ENCODE measurements at regions not wholly inside any gene's neighbourhood (a gene's known extent, or its start where the extent isn't known, plus 50 kb on each side); places are given as distances from the start of the nearest gene placed in this dataset.

DNA sequence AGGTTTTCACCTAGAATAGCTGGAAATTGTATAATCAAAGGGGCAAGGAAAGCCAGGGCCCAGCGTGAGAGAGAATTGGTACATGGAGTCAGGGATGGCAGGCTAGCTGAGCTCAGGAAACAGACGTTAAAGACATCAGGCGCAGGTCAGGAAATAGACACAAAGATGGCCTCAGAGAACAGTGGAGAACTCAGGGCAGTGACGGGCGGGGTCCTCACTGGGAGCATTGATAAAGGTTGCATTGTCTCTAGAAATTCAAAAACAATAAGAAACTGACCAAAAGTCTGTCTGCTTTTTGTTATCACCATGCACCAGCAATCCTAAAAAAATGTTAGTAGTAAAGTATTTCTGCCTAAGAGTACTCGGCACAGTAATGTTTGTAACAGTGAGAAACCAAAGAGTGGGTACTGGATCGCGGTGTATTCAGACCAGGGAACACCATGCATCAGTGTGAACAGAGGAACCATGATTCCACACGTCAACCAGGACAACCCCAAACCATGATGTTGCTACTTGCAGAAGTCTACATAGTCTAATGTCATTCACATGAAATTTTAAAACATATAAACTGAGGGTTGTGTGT, 81.9 kb upstream of the AUTS2 start:
- Histone ChIP-seq H3K27me3 (no peaks in the 10 kb centered on the region), H3K27ac (no peak overlapping the region), H3K4me3 (no peak overlapping the region), H3K4me1 (no peaks in the 10 kb centered on the region), H3K9me3 (no peaks in the 10 kb centered on the region), H3K36me3 (no peaks in the 10 kb centered on the region)
- DNase-seq (ENCODE audit: low spot score in 2 of 2): no peak
- TF ChIP-seq, protein P1, sequence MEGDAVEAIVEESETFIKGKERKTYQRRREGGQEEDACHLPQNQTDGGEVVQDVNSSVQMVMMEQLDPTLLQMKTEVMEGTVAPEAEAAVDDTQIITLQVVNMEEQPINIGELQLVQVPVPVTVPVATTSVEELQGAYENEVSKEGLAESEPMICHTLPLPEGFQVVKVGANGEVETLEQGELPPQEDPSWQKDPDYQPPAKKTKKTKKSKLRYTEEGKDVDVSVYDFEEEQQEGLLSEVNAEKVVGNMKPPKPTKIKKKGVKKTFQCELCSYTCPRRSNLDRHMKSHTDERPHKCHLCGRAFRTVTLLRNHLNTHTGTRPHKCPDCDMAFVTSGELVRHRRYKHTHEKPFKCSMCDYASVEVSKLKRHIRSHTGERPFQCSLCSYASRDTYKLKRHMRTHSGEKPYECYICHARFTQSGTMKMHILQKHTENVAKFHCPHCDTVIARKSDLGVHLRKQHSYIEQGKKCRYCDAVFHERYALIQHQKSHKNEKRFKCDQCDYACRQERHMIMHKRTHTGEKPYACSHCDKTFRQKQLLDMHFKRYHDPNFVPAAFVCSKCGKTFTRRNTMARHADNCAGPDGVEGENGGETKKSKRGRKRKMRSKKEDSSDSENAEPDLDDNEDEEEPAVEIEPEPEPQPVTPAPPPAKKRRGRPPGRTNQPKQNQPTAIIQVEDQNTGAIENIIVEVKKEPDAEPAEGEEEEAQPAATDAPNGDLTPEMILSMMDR (IDR thresholded peaks at IDR 0.05): no peak
- intact Hi-C loops (cut with DNase I): no loop called here

DNA sequence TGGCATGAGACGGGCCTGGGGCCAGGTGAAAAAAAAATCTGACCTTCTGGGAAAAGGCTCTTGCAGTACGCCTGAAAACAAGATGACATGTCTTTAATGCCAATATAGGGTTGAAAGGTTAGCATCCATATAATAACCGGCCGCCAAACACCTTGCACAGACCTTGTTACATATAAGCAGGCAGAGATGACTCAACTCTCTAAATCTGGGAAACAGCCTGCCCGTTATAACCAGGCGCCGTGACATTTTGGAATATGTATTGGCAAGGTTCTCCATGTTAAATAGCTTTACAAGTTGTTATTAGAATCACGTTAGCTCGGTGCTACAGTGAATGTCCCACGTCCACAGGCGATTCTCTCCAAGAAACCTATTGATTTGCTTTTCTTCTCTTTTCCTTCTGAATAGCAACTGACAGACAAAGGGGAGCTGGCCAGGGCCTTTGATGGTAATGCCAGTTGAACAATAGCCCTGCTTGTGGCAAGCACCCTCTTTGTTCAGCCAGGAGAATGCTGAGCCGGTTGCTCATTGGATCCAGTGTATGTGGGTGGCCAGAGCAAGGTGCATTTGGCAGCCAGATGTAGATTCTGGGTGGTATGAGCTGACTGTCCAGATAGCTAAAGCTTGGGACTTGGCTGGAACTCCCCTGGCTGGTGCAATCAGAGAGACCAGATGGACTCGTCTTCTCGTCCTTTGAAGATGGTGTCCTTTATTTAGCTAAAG, 80.1 kb upstream of the AUTS2 start:
- no peak overlapping the region for H3K27ac ChIP-seq
- no peak for DNase-seq (ENCODE audit: low spot score in 2 of 2)
- TF ChIP-seq, protein P1 (IDR thresholded peaks at IDR 0.05): no peak
- no peaks in the 10 kb centered on the region for H3K27me3 ChIP-seq
- no peak overlapping the region for H3K4me3 ChIP-seq
- intact Hi-C loops (cut with DNase I): no loop called here
- no peaks in the 10 kb centered on the region for H3K9me3 ChIP-seq
- no peaks in the 10 kb centered on the region for H3K4me1 ChIP-seq
- H3K36me3 ChIP-seq: no peaks in the 10 kb centered on the region

DNA sequence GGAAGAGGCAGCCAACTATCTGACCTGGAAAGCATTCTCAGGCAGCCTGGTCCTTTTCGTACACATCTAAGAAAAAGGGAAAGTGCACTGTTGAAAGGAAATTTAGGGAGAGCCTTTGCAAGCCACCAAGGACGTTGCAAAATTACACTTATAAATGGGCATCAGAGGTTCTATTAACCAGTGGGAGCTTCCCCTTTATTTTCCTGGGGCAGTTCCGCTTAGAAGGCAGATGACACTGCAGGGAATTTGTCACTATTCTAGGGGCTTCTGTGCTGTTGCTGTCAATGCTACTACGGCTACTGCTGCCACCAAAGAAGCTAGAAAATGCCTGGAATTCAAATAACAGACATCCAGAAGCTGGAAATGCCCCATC, 79.6 kb upstream of the AUTS2 start:
- no peak overlapping the region for H3K27ac ChIP-seq
- TF ChIP-seq, protein P1 (IDR thresholded peaks at IDR 0.05): no peak
- intact Hi-C loops (cut with DNase I): no loop called here

GRCh38 chr7:69526570-69526969, 71.7 kb upstream of the AUTS2 start:
- TF ChIP-seq, protein P1 (IDR thresholded peaks at IDR 0.05): no peak
- no peaks in the 10 kb centered on the region for H3K36me3 ChIP-seq
- no peaks in the 10 kb centered on the region for H3K4me1 ChIP-seq
- H3K4me3 ChIP-seq: no peak overlapping the region
- no peak overlapping the region for H3K27ac ChIP-seq
- intact Hi-C loops (cut with DNase I): no loop called here
- H3K9me3 ChIP-seq: no peaks in the 10 kb centered on the region
- DNase-seq (ENCODE audit: low spot score in 2 of 2): peak in 1 of 2 donors; percentile 25
- no peaks in the 10 kb centered on the region for H3K27me3 ChIP-seq

More for the DNA sequence above, 79.6 kb upstream of the AUTS2 start:
- Histone ChIP-seq H3K4me3 (no peak overlapping the region), H3K9me3 (no peaks in the 10 kb centered on the region), H3K36me3 (no peaks in the 10 kb centered on the region), H3K27me3 (no peaks in the 10 kb centered on the region), H3K4me1 (no peaks in the 10 kb centered on the region)
- no peak for DNase-seq (ENCODE audit: low spot score in 2 of 2)

- no peak for DNase-seq (ENCODE audit: low spot score in 2 of 2)
These were observed 70.6 kb upstream of the AUTS2 start for GRCh38 chr7:69527706-69528105.

More at GRCh38 chr7:69527706-69528105, 70.6 kb upstream of the AUTS2 start:
- Histone ChIP-seq H3K4me1 (no peaks in the 10 kb centered on the region), H3K27ac (no peak overlapping the region), H3K4me3 (no peak overlapping the region), H3K9me3 (no peaks in the 10 kb centered on the region), H3K36me3 (no peaks in the 10 kb centered on the region), H3K27me3 (no peaks in the 10 kb centered on the region)
- TF ChIP-seq, protein P1 (IDR thresholded peaks at IDR 0.05): no peak
- intact Hi-C loops (cut with DNase I): no loop called here
